GM18951 (cell line): ENCODE measurements at regions not wholly inside any gene's neighbourhood (a gene's known extent, or its start where the extent isn't known, plus 50 kb on each side); places are given as distances from the start of the nearest gene placed in this dataset.

Experiments
- POLR2A ChIP-seq: IDR thresholded peaks from 4 replicates; pipeline ENCODE4 v1.6.1; 2011; ENCODE audit warnings: mild to moderate bottlenecking; ENCODE audit not compliant: insufficient read length, insufficient read depth; ENCODE audit errors: extremely low read depth
- in situ Hi-C: fragments of 300-500 bp; cut with MboI; formaldehyde crosslinking; loops from one replicate; pipeline ENCODE4 v1.12.0; 2022; ENCODE audit warnings: low sequenced_read_pairs, mixed read lengths, inconsistent platforms; ENCODE audit not compliant: unreplicated experiment

- no peak for TF ChIP-seq POLR2A
- in situ Hi-C loops = no loop called here
Measured at GRCh38 chr3:168325684-168326083, 230.0 kb upstream of the GOLIM4 start.

GRCh38 chr3:168322941-168323340 is 227.2 kb upstream of the GOLIM4 start:
- TF ChIP-seq POLR2A = no peak
- in situ Hi-C loops = no loop called here

- in situ Hi-C loops = no loop called here
- TF ChIP-seq POLR2A = no peak
Measured at GRCh38 chr3:168314166-168314565, 218.4 kb upstream of the GOLIM4 start.

GRCh38 chr3:168312984-168313383 is 217.3 kb upstream of the GOLIM4 start:
- TF ChIP-seq POLR2A = no peak
- in situ Hi-C loops = no loop called here

GRCh38 chr3:168307893-168308292 is 212.2 kb upstream of the GOLIM4 start:
- no peak for TF ChIP-seq POLR2A

GRCh38 chr3:168295027-168295426 is 199.3 kb upstream of the GOLIM4 start:
- no peak for TF ChIP-seq POLR2A
- in situ Hi-C loops = no loop called here

More at GRCh38 chr3:168307893-168308292, 212.2 kb upstream of the GOLIM4 start:
- in situ Hi-C loops = no loop called here

GRCh38 chr3:168292296-168292695 is 196.6 kb upstream of the GOLIM4 start:
- no peak for TF ChIP-seq POLR2A
- in situ Hi-C loops = no loop called here

GRCh38 chr3:168289471-168290008 is 193.8 kb upstream of the GOLIM4 start:
- TF ChIP-seq POLR2A = no peak
- in situ Hi-C loops = no loop called here

GRCh38 chr3:168288511-168289401 is 193.0 kb upstream of the GOLIM4 start:
- no peak for TF ChIP-seq POLR2A

GRCh38 chr3:168285506-168285905 is 189.8 kb upstream of the GOLIM4 start:
- TF ChIP-seq POLR2A = no peak
- in situ Hi-C loops = no loop called here

More at GRCh38 chr3:168288511-168289401, 193.0 kb upstream of the GOLIM4 start:
- in situ Hi-C loops = no loop called here

- in situ Hi-C loops = no loop called here
- TF ChIP-seq POLR2A = no peak
Measured at GRCh38 chr3:168284728-168285127, 189.0 kb upstream of the GOLIM4 start.

GRCh38 chr3:168275662-168276061 is 179.9 kb upstream of the GOLIM4 start:
- TF ChIP-seq POLR2A = no peak
- in situ Hi-C loops = no loop called here

- in situ Hi-C loops = no loop called here
- TF ChIP-seq POLR2A = no peak
Measured at GRCh38 chr3:168273917-168274316, 178.2 kb upstream of the GOLIM4 start.

GRCh38 chr3:168273036-168273435 is 177.3 kb upstream of the GOLIM4 start:
- in situ Hi-C loops = no loop called here
- no peak for TF ChIP-seq POLR2A
